NB4 (cell line): ENCODE measurements at regions not wholly inside any gene's neighbourhood (a gene's known extent, or its start where the extent isn't known, plus 50 kb on each side); places are given as distances from the start of the nearest gene placed in this dataset.

Experiments
- CTCF ChIP-seq: IDR thresholded peaks from one replicate; pipeline ENCODE4 v1.5.1; 2012; ENCODE audit warnings: low read depth, low read length
- MAX ChIP-seq: IDR thresholded peaks from 2 replicates; pipeline ENCODE4 v1.6.1; 2011; ENCODE audit warnings: low read depth, low read length
- MYC ChIP-seq: IDR thresholded peaks from 2 replicates; pipeline ENCODE4 v1.6.1; 2011; ENCODE audit warnings: low read depth, low read length
- POLR2A ChIP-seq: IDR thresholded peaks from 2 replicates; pipeline ENCODE4 v1.6.1; 2011; ENCODE audit warnings: mild to moderate bottlenecking; ENCODE audit not compliant: insufficient read length; ENCODE audit errors: extremely low read depth

GRCh38 chrX:69000877-69001276 is 164.4 kb downstream of the PJA1 start:
- TF ChIP-seq CTCF (no peak), MYC (no peak), MAX (no peak), POLR2A (no peak)
